ENCODE measurements at regions not wholly inside any gene's neighbourhood (a gene's known extent, or its start where the extent isn't known, plus 50 kb on each side); places are given as distances from the start of the nearest gene placed in this dataset.
A peak's percentile ranks its signal among the peaks of the same experiment; 100 is the strongest.
"Not testable (repeated sequence)": the region's sequence is repeated elsewhere in the genome, so short reads cannot be mapped to it uniquely, and the experiment has no call there.

DNA sequence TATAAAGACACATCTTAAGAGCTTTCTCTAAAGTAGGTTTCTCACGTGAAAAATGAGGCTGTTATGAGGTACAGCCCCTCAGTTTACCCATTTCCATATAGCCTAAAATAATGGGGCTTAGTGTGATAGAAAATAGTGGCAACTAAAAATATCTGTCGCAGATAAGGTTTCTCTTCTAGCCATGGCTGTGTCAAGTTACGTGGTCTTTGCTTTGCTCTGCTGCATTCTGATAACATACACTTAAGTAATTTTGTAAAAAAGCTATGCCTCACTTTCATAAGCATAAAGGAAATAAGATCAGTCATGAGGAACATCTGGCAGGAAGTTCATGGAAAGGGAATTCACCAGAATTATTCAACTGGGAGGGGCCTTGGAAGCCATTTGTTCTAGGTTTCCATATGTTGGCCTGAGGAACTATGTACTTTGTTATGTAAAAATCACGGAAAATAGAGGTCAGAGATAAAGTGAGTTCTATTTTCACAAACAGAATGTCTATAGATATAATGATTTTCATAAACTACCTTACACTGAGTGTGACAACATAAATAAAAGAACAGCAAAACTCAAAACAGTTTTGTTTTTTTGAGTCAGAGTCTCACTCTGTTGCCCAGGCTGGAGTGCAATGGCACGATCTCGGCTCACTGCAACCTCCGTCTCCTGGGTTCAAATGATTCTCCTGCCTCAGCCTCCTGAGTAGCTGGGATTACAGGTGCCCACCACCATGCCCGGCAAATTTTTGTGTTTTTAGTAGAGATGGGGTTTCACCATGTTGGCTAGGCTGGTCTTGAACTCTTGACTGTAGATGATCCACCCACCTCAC lies 195.6 kb upstream of the KRR1 start:
- peak; percentile 22 for DNase-seq (ENCODE audit: low read depth)

DNA sequence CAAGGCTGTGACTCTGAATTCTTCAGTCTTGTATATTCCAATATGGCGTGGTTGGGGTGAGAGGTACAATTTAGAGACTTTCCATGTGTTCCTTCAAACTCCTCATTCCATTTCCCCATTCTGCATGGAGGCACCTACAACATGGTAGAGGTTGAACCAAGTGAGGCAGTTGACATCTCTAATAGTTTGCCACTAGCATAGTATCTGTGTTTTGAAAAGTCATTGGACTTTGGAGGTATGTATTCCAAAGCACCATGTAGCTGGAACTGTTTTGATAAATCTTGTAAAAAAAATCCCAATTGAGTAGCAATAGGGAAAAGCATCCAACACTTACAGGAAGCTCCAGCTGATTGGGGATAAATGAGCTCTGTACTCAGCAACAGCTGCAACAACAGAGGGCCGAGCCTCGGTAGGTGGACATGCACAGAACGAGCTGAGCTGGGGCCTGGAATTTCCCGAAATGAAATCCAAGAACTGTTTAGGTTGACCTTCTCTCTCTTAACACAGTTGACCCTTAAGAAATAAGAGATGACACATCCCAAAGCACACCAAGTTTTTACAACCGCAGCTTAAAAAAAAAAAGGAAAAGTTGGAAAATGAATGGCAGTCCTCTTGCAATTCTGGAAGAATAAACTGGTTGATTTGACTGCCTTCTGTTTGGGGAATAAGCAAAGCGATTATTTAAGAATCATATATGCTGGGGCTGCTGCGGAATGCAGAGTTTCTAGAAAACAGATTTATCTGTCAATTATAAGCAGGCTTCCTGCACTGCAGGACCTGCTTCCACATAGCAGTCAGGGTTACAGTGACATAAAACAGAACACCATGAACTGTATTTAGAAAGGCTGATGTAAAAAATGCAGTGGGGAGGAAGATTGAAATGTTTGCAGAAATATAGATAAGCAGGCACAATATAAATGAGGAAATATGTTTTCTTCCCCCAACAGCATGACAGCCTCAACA lies 194.6 kb upstream of the KRR1 start:
- DNase-seq (ENCODE audit: low read depth) = peak; percentile 93

DNA sequence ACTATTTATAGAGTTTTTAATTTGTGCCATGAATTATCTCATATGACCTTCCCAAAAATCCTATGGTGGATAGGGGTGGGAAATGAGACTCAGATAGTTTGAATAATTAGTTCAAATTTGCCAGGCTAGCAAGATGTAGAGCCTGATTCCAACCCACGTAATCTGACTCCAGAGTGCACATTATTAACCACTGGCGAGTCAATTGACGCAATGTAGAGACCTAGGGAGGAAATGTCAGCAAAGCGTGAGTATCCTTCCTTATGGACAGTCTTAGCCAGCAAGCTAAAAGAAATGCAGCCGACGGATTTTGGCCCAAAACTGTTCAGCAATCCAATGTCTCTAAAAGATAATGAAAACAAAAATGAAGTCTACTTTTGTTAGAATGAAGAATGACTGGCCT lies 193.3 kb upstream of the KRR1 start:
- peak; percentile 63 for DNase-seq (ENCODE audit: low read depth)

DNA sequence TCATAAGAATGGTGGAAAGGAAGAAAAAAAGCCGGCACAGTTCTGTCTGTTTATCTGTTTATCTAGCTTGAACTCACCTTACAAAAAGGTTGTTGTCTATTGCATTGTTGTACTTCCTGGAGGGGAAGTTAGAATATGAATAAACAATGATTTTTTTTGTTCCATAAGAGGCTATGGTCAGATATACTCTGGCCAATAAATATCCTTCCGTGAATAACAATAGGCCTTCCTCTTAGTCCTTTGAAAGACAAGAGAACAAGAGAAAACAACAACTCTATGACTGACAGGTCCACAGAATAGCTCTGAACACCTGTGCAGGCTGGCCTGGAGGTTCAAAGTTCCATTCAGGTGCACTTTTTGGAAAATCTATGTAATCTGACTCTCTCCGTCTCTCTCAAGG lies 192.8 kb upstream of the KRR1 start:
- DNase-seq (ENCODE audit: low read depth) = no peak

DNA sequence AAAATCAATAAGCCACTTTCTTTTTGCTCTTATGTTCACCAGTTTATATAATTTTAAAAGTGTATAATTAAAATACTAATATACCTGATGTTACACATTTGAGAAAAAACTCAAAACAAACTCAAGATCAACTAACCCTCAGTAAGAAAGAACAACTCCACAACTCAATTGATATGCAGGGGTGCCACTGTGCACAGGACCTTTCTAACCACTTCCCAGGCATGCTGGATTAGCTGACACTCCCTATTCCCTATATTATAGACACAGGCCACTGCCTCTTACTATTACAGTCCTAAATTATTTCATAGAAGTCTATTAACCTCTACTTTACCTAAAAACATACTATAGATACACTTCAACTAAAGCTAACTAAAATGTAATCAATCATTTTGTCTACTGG lies 191.7 kb upstream of the KRR1 start:
- DNase-seq (ENCODE audit: low read depth) = no peak

DNA sequence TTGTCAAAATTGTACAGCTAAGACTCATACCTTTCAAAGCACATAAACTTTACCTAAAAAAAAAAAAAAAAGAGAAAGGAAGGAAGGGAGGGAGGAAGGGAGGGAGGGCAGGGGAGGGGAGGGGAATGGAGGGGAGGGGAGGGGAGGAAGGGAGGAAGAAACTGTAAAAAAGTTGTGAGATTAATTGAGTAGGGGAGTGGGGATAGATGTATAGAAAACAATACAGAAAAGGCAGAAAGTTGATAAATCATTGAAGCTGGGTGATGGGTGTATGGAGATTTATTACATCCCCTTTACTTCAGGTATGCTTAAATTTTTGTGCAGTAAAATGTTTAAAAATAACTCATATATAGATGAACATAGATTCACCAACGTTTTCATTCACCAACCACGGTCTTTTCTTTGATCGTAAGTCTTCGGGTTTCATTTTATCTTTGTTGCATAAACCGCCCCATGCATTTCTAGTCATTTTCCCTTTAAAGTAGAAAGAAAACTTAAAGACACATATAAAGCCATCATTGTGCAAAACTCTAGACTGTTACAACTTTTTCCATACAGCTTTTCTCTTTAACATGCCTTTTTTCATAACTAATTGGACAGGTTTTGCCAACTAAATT lies 191.2 kb upstream of the KRR1 start:
- no peak for DNase-seq (ENCODE audit: low read depth)

DNA sequence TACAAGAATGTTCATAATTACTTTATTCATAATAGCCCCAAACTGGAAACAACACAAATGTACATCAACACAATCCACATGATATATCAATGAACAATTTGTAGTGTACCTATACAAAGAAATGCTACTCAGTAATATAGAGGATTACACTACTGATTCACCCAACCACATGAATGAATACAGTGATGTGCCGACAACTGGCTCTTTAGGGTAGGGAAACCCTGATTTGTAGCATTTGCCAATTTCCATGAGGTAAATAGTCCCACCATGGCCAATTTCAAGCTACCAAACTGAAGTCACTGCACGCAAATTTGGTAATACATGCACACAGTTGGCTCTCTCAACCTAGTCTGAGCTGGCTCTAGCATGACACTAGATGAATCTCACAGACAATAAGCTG lies 190.4 kb upstream of the KRR1 start:
- no peak for DNase-seq (ENCODE audit: low read depth)

DNA sequence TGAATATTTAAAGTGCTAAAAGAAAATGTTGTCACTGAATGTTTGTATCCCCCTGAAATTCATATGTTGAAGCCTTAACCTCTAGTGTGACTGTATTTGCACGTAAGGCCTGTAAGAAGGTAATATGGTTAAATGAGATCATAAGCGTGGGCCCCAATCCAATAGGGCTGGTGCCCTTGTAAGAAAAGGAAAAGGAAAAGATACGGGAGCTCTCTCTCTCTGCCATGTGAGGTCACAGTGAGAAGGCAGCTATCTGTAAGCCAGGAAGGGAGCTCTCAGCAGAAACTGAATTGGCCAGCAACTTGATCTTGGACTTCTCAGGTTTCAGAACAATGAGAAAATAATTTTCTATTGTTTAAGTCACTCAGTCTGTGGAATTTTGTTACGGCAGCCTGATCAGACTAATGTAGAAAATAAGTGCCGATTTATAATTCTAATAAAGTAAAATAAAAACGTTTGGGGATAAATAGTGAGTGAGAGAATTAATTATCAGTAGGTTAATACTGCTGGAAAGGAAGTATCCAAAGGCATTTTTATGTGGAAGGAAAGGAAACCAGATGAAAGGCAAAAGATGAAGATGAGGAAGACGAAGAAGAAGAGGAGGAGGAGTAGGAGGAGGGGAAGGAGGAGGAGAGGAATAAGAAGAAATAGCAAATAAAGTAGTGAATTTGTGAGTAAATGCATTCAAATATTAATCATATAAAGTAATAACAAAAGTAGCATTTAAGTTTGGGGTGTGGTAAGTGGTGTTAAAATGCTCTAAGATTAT lies 188.5 kb upstream of the KRR1 start:
- peak; percentile 51 for DNase-seq (ENCODE audit: low read depth)

DNA sequence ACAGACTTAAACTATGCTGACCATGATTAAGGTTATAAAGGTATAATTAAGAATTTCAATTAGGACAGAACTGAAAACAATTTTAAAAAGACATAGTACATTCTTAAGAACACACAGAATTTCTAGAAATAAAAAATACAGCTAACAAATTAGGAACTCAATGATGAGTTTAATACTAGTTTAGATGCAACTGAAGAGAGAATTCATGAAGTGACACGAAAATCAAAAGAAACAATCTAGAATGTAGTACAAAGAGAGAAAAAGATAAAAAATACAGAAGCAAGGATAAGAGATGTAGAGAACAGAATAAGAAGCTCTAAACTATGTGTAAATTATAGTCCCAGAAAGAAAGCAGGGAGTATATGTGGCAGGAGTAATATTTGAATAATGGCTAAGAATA lies 187.8 kb upstream of the KRR1 start:
- DNase-seq (ENCODE audit: low read depth) = no peak

DNA sequence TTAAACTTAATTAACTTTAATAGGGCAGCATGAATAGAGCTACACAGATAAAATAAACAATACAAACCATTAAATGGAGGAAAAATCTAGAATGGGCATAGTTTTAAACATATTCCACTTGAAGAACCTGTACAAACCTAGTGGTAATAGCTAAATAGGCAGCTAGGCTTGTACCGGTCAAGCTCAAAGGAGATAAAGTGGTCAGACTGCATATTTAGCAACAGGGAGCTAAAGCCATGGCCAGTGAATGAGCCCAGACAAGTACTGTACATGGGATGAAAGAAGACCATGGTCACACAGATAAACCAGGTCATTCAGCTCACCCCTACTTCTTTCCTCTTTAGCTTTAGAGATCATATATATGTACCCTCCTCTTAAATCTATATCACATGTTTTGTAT lies 186.6 kb upstream of the KRR1 start:
- no peak for DNase-seq (ENCODE audit: low read depth)

DNA sequence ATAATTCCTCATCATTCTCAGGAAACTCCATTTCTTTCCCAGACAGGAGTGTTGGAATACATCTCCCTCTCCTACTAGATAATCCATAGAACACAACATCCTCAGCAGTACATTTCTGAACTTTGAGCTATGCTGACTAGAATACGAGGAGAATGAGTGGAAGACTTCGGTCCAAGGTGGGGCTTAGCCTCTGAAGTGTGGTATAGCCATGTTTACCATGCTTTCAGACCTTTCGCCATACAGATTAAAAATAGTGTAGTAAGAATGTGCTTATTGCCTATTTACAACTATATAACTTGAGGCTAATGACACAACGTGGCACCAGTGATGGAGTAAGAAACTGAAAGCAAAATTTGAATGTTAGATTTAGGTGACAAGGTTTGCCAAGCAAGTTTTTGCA lies 184.5 kb upstream of the KRR1 start:
- no peak for DNase-seq (ENCODE audit: low read depth)

DNA sequence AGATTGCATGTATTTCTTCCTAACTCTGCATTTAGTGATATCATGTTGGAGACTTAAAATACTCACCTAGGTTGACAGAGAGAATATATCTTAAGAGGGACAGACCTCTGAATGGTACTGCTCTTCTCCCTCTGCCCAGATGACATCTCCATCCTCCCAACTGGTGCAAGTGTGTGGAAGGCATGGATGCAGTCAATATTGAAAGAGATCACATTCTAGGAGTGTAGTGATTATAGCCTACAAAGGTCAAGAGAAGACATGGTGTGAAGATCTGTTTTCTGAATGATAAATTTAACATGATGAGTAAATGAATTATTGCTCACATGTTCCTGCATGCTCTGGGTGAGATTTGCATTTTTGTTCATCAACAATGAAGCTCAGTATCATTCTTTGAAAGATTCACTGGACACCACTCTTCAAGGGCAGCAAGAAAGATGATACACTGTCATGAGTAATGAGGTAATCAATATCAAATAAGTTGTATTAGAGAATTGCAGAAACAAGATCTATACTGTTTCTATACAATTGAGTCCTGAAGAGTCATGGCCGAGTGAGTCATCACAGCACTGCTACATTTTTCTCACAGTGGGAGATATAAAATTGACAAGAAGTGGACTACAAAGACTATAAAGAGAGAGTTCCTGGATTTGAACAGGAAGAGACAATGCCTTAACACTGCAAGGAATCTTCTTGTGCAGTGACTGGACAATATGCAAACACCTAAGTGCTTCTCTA lies 183.3 kb upstream of the KRR1 start:
- no peak for DNase-seq (ENCODE audit: low read depth)

DNA sequence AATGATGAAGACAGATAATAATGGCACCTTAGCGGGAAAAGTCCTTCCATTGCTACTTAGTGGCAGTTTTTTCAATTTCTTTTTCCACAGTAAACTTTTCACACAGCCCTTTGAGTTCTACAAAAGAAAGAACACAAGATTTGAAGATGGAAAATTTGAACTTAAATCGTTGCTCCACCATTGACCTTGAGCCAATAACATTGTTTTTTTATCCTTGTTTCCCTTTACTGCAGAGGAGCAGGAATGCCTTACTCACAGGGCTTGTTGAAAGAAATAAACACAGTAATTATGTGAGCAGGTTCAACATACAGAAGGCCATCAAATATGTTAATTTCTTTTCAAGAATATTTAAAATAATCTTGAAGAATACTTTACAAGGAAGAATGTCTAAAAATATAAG lies 181.5 kb upstream of the KRR1 start:
- DNase-seq (ENCODE audit: low read depth) = peak; percentile 32

DNA sequence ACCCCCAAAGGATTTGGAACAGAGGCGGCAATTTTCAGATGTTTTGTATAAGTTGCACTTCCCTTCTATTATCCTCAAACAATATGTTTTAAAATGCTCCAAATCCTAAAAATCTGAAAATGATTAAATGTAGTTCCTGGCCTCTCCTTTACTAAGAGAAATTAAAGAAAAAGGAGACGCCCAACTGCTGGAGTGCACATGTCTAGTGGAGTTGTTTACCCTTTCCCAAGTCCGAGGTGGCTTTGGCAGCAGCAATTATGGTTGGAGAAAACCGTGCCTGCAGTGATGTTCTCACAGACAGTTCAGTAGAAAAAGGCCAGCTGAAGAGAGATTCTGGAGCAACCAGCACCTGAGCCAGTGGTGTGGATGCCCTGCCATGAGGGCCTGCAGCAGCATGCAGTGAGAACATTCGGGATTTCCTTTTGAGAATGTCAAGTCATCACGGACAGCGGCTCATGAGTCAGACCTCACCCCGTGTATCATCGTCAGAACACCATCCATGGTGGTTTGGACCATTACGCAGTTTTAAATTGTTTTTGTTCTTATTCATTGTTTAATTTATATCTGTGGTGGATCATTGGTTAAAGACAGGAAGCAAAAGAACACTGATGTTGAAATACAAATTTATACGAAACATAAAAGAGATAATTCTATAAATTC lies 179.0 kb upstream of the KRR1 start:
- peak; percentile 95 for DNase-seq (ENCODE audit: low read depth)

DNA sequence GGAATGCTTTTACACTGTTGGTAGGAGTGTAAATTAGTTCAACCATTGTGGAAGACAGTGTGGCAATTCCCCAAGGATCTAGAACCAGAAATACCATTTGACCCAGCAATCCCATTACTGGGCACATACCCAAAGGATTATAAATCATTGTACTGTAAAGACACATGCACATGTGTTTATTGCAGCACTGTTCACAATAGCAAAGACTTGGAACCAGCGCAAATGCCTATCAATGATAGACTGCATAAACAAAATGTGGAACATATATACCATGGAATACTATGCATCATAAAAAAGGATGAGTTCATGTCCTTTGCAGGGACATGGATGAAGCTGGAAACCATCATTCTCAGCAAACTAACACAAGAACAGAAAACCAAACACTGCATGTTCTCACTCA lies 174.8 kb upstream of the KRR1 start:
- DNase-seq (ENCODE audit: low read depth) = not testable (repeated sequence)

DNA sequence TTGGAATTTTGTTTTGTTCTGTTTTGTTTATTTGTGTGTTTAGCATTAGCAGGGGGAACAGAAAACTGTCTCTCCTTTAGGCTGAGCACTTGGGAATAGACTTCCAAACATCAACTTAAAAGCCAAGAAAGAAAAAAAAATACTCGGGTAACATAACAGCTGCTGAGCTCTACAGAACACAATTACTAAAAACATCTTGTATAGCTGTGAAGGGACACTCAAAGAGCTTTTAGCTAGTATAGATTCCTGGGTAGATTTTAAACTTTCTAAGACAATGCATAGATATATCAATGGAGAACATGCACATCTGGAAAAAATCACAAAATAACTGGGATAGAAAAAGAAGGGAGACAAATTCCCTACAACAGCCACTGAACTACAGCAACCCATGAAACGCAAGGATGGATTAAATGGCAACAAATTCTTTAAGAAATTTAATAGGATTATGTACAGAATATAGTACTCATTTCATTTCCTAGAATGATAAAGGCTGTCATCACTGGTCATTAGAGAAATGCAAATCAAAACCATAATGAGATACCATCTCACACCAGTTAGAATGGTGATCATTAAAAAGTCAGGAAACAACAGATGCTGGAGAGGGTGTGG lies 174.3 kb upstream of the KRR1 start:
- DNase-seq (ENCODE audit: low read depth) = no peak

DNA sequence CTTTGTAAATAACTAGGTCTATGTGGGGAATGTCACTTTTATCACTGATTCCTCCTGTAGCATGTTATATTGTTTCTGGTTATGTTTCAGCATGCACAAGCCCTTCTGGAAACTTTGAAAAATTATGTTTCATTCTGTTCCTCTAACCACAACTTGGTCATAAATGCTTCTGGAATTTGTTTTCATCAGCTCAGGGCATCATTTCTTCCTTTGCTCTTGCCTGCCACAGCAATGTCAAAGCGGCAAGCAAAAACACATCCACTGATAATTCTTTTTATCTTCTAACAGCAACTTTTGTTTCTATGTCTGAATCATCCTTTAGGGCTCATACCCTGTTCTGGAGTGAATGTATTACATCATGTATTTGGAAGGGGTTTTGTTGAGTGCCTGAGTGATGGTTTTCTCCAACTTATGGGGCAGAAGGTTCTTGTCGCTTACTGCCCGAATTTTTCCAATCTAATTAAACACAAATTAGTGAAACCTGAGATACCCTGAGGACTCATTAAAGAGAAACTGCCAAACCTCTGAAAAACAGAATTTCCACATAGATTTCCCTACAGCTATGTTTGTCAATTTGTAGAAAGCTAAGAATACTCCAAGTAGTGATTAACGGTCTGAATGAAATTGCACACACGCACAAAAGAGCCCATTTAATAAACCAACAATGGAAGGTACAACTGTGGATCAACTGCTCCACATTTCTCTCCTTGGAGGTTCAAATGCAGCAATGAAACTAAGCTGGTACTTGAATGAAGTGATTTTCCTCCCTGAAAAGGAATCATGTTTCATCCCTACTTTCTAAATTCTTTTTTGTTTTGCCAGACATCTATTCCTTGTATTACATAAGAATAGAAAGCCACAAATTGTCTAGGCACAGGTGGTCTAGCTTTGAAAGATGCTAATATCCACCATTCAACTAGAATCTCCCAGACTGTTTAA lies 173.5 kb upstream of the KRR1 start:
- peak; percentile 82 for DNase-seq (ENCODE audit: low read depth)

DNA sequence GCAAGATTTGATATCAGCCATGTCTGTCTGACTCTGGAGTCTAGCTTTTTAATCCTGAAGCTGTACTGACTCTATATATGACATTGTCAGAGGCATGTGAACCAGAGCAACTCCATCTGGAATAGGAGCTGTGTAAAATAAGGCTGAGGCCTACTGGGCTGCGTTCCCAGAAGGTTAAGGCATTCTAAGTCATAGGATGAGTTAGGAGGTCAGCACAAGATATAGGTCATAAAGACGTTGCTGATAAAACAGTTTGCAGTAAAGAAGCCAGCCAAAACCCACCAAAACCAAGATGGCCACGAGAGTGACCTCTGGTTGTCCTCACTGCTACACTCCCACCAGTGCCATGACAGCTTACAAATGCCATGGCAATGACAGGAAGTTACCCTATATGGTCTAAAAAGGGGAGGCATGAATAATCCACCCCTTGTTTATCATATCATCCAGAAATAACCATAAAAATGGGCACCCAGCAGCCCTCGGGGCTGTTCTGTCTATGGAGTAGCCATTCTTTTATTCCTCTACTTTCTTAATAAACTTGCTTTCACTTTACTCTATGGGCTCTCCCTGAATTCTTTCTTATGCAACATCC lies 172.7 kb upstream of the KRR1 start:
- peak; percentile 60 for DNase-seq (ENCODE audit: low read depth)
